GM18858 (cell line): ENCODE measurements at regions not wholly inside any gene's neighbourhood (a gene's known extent, or its start where the extent isn't known, plus 50 kb on each side); places are given as distances from the start of the nearest gene placed in this dataset.
"Not testable (repeated sequence)": the region's sequence is repeated elsewhere in the genome, so short reads cannot be mapped to it uniquely, and the experiment has no call there.

Experiments used
- ATAC-seq: cut with Tn5 transposase; IDR thresholded peaks from one replicate; pipeline ENCODE4 v1.9.1; 2021; ENCODE audit not compliant: unreplicated experiment

GRCh38 chr7:113784316-113784715 lies 134.5 kb downstream of the PPP1R3A start:
- peak; percentile 76 for ATAC-seq

- no peak for ATAC-seq
These were observed 135.4 kb downstream of the PPP1R3A start for GRCh38 chr7:113783403-113783802.

- no peak for ATAC-seq
These were observed 143.0 kb downstream of the PPP1R3A start for GRCh38 chr7:113775804-113776203.

GRCh38 chr7:113775401-113775800 lies 143.4 kb downstream of the PPP1R3A start:
- no peak for ATAC-seq

GRCh38 chr7:113774182-113774807 lies 144.5 kb downstream of the PPP1R3A start:
- peak; percentile 97 for ATAC-seq

- ATAC-seq, result no peak
These were observed 148.6 kb downstream of the PPP1R3A start for GRCh38 chr7:113770146-113770738.

- ATAC-seq, result no peak
These were observed 150.4 kb downstream of the PPP1R3A start for GRCh38 chr7:113768387-113768786.

GRCh38 chr7:113764401-113765035 lies 154.3 kb downstream of the PPP1R3A start:
- ATAC-seq, result no peak

GRCh38 chr7:113763226-113763625 lies 155.6 kb downstream of the PPP1R3A start:
- no peak for ATAC-seq

- no peak for ATAC-seq
These were observed 162.6 kb downstream of the PPP1R3A start for GRCh38 chr7:113756250-113756649.

GRCh38 chr7:113752689-113753088 lies 166.1 kb downstream of the PPP1R3A start:
- no peak for ATAC-seq

GRCh38 chr7:113752289-113752688 lies 166.5 kb downstream of the PPP1R3A start:
- ATAC-seq, result no peak

GRCh38 chr7:113751547-113751946 lies 167.3 kb downstream of the PPP1R3A start:
- no peak for ATAC-seq

GRCh38 chr7:113748385-113748784 lies 170.4 kb downstream of the PPP1R3A start:
- ATAC-seq, result not testable (repeated sequence)

- ATAC-seq, result not testable (repeated sequence)
These were observed 175.8 kb downstream of the PPP1R3A start for GRCh38 chr7:113742946-113743431.

GRCh38 chr7:113742377-113742776 lies 176.4 kb downstream of the PPP1R3A start:
- no peak for ATAC-seq

- no peak for ATAC-seq
These were observed 187.2 kb downstream of the PPP1R3A start for GRCh38 chr7:113731571-113731970.

- no peak for ATAC-seq
These were observed 188.4 kb downstream of the PPP1R3A start for GRCh38 chr7:113730309-113730955.

GRCh38 chr7:113727486-113727885 lies 191.3 kb downstream of the PPP1R3A start:
- ATAC-seq, result no peak

GRCh38 chr7:113722006-113722405 lies 196.8 kb downstream of the PPP1R3A start:
- no peak for ATAC-seq

GRCh38 chr7:113717739-113718138 lies 201.1 kb downstream of the PPP1R3A start:
- ATAC-seq, result no peak
